ENCODE measurements at regions not wholly inside any gene's neighbourhood (a gene's known extent, or its start where the extent isn't known, plus 50 kb on each side); places are given as distances from the start of the nearest gene placed in this dataset.
"Not testable (repeated sequence)": the region's sequence is repeated elsewhere in the genome, so short reads cannot be mapped to it uniquely, and the experiment has no call there.

DNA sequence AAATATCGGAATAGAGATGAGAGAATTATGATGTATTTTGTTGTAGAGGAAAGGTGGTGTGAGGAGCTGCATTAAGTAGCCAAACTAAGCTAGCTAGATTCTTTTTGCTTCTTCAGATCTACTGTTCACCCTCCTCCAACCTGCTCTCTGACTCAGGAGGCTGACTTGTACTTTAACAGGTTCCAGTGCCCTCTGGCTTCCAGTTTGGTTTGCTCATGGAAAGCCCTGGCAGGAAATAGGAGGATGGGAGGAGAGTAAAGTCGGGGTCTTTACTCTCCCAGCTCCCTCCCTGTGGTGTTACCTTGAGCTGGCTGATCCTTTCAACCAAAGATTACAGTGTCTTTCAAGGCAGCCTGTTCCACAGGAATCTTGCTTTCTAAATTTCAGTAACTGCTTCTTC, 277.0 kb upstream of the EDA2R start:
- DNase-seq (ENCODE audit: low read depth in 4 of 4, low spot score in 3 of 4) = no peak

DNA sequence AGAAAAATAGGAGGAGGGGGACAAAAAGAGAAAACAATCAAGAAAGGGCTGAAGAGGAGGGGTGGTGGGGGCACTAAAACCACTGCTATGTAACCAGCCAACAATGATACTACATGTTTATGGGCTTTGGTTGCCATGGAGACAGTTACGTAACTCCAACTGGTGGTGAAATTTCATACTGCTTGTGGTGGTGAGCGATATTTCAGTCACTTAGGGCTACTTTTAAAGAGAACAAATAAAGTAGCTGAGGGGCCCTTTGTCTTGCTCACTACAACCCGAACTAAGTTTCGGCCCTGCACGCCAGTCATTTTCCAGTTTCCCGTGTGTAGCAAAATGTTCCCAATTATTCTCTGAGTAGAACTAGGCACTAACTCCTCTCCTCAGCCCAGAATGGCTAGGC, 275.2 kb upstream of the EDA2R start:
- DNase-seq (ENCODE audit: low read depth in 4 of 4, low spot score in 3 of 4) = peak in 2 of 4 donors; percentile 28 to 39

DNA sequence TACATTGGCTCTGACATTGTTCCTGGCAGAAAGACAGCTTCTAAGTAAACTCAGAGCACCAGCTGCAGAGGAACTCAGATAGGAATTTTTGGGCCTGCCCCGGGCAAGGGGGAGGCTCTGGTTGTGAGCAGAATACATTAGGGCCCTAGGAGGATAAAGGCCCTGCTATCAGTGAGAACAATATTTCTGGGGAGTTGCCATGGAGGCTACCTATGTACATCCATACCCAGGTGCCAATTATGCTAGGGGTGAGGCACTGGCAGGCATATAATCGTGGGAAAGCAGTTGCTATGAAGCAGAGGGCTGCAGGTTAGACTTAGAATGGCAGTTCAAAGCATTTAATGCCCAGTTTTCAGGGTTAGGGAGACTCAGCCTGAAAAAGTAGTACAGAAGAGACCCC, 273.5 kb upstream of the EDA2R start:
- DNase-seq (ENCODE audit: low read depth in 4 of 4, low spot score in 3 of 4) = no peak

DNA sequence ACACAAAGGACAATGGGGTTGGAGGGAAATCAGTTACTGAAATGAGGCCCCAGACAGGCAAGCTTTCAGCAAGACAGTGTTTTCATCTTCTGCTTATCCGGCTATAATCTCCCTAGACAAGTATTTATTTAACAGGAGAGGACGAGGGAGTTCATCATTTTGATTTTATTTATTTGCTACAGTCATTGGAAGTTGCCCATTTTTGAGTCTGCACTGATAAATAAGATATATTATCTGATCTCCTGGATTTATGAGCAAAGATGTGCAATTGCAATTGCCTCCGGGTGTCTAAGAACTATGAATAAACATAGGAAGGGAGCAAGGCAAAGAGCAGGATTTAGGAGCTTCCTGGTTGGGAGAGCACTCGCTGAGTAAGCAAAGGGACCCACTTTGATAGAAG, 263.2 kb upstream of the EDA2R start:
- DNase-seq (ENCODE audit: low read depth in 4 of 4, low spot score in 3 of 4) = no peak

DNA sequence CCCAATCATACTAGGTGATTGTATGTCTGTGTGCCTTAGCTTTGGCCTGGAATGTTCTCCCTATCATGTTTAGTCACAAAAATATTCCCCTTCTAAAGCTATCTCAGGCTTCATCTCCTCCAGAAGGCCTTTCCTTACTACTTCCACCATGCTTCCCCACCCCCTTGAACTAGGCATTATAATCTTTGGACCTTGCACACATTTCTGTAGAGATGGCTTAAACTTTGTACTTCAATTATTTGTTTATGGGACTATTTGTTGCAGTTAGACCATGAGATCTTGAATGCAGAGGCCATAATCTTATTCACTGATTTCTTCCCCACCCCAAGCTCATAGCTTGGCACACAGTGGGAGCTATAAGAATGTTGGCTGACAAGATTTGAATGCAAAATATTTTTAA, 262.0 kb upstream of the EDA2R start:
- DNase-seq (ENCODE audit: low read depth in 4 of 4, low spot score in 3 of 4) = no peak

DNA sequence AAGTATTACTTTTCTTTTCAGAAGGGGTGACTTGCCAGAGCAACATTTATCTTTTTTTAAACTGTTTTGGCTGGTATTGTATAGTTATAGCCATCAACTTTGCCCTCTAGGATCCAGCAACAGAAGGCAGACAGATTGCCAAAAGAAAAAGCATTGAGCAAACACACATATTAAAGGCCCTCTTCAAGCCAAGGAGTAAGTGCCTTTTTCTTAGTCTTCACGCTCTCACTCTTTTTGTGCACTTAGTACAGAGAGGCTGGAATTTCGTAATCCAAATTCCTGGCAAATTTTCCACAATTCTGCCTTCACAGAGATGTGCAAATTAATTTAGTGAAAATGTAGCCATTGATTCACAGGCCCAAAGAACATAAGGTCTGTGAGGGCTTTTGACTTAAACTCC, 253.1 kb upstream of the EDA2R start:
- DNase-seq (ENCODE audit: low read depth in 4 of 4, low spot score in 3 of 4) = no peak

DNA sequence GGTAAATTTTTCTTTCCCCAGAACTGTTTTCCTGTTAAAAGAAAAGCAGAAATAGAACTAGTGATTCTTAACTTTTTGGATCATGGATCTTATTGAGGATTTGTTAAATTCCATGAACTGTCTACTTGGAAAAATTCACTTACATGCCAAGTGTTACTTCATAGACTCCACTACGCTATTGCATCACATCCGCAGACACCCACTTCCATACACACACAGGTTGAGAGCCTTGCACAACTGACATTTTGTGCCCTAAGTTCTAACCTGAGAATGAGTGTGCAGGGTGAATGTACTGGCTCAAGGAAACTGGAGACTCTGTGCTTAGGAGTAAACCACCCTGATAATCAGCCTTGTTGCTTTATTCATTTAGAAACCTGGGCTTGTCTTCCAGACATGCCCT, 250.5 kb upstream of the EDA2R start:
- no peak for DNase-seq (ENCODE audit: low read depth in 4 of 4, low spot score in 3 of 4)

DNA sequence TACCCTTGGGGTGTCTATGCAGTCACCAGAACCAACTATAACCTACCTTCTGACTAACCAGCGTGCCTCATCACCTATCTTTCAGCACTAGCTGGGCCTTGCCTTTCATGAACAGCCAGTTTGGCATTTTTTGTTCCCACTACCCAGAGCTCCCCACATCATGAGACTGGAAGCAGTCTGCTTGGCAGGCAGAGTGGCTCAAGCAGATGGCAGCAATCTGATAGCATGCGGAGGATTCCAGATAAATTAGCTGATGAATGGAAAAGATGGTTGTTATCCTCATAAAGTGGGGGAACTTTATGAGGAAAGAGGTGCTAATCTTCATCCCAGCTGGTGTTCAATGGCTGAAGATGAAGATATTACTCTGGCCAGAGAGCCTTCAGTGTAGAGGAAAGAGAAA, 243.2 kb upstream of the EDA2R start:
- no peak for DNase-seq (ENCODE audit: low read depth in 4 of 4, low spot score in 3 of 4)

DNA sequence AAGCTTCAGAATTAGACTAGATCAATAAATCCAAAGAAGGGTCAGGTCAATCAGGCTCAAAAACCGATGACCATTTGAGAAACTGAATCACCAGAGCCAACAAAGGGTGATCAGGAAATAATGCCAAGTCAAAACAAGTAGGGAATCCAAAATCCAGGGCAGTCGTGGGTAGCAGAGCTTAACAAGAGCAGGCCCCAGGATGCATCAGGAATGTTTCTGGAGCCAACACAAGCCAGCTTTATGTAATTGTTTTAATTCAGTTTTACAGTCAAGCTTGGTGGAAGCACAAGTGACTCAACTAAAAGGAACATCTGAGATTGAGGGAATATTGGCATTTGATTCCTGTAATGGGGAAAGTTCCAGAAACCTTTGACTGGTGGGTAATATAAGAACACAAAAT, 237.9 kb upstream of the EDA2R start:
- DNase-seq (ENCODE audit: low read depth in 4 of 4, low spot score in 3 of 4) = no peak

DNA sequence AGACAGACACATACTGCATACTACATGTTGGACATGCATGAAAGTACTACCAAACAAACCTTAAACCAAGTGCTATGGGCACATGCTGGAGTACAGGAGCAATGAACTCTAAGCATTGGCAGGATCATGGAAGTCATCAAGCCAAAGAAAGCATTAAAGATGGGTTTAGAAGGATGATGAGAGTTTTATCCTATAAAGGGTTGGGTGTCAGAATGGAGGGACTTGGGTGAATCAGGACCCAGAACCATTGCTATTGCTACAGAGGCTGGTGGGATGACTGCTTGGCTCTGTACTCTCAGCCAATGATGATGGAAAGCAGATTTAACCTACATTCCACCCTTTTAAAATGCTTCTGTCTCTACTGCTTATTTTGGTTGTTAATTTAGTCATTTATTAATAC, 233.9 kb upstream of the EDA2R start:
- no peak for DNase-seq (ENCODE audit: low read depth in 4 of 4, low spot score in 3 of 4)

DNA sequence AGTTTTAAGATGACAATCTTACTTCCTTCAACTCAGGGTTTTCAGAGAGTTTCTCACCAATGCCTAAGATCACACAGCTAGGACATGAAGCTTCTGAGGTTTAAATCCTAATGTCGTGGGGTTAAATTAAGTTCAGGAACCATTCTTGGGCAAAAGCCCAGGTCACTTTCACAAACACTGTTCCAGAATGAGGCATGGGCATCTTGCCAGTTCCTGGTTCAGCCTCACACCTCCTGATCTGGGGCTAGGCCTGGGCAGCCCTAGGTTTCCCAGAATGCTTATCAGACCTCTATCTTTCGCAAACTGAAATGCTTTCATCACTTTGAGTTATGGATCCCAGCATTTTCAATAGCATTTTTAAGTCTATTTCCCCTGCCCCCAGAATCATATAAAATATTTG, 224.8 kb upstream of the EDA2R start:
- no peak for DNase-seq (ENCODE audit: low read depth in 4 of 4, low spot score in 3 of 4)

DNA sequence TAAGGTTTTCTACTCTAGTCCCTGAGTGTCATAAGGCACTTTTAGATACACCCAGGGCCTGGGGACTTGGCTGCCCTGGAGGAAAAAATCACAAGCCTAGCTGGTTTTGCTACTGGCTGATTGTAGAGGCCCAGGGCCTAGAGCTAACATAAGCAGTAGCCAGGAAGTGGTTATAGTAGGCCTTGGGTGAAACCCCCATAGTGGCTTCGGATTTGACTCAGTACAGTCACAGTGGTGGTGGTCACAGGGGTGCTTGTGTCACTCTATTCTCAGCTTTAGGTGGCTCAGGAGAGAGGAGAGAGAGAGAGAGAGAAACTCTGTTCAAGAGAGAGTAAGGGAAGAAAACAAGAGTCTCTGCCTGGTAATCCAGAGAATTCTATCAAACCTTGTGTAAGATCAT, 194.5 kb upstream of the EDA2R start:
- DNase-seq (ENCODE audit: low read depth in 4 of 4, low spot score in 3 of 4) = no peak

DNA sequence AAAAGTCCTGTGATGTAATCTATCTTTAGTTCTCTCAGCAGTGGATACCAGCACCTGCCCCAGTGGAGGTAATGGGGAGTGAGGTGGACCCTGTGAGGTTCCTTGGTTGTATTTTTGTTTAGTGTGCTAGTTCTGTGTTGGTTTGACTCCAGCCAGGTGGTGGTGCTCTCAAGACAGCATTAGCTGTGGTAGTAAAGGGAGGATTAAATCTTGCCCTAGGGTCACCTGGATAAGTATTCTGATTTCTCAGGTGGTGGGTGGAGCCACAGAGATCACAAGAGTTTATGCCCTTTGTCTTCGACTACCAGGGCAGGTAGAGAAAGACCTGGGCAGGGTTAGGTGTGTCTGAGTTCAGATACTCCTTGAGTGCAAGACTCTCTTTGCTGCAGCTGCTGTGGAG, 176.3 kb upstream of the EDA2R start:
- DNase-seq (ENCODE audit: low read depth in 4 of 4, low spot score in 3 of 4) = no peak

DNA sequence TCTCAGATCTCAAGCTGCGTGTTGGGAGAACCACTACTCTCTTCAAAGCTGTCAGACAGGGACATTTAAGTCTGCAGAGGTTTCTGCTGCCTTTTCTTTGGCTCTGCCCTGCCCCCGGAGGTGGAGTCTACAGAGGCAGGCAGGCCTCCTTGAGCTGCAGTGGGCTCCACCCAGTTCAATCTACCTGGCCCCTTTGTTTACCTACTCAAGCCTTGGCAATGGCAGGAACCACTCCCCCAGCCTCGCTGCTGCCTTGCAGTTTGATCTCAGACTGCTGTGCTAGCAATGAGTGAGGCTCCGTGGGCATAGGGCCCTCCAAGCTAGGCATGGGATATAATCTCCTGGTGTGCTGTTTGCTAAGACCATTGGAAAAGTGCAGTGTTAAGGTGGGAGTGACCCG, 155.6 kb upstream of the EDA2R start:
- DNase-seq (ENCODE audit: low read depth in 4 of 4, low spot score in 3 of 4) = not testable (repeated sequence)

DNA sequence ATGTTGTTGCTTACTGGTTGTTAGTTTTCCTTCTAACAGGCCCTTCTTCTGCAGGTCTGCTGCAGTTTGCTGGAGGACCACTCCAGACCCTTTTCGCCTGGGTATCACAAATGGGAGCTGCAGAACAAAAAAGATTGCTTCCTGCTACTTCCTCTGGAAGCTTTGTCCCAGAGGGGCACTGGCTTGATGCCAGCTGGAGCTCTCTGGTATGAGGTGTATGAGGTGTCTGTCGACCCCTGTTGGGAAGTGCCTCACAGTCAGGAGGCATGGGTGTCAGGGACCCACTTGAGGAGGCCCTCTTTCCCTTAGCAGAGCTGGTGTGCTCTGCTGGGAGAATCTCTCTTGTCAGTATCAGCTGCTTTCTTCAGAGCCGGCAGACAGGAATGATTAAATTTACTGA, 127.4 kb upstream of the EDA2R start:
- no peak for DNase-seq (ENCODE audit: low read depth in 4 of 4, low spot score in 3 of 4)

DNA sequence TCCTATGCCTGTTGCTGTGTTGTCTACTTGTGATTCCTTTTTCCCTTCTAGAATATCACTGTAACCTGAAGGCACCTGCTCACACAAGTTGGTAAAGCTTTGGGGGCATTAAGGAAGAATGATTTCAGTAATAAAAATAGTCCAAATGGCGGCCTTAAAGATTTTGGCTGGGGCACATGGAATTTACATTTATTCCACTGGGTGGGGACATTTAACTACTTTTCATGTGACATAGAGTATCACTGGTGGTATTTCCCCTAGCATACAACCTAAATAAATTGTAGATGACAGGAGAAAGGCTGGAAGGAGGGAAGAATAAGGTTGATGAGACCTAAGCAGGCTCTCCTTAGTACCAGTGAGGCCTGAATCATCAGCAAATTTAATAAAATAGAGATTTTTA, 121.8 kb upstream of the EDA2R start:
- DNase-seq (ENCODE audit: low read depth in 4 of 4, low spot score in 3 of 4) = no peak

DNA sequence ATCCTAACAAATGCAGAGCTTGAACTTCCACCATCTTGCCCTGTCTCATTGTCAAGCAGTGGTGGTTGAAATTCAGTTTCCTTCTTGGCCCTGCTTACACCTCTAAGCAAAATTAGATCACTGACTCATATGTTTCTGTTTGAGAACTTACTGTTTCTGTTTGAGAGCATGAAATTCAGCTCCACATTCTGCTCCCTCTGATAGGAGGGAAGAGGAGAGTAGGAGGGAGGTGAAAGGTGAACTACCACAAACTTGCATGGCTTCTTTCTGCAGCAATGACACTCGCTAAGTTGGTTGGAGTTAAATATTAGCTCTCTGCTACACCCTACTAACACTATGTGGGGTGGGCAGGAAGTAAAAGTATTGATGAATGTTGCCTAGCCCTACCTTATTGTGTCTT, 117.8 kb upstream of the EDA2R start:
- no peak for DNase-seq (ENCODE audit: low read depth in 4 of 4, low spot score in 3 of 4)

DNA sequence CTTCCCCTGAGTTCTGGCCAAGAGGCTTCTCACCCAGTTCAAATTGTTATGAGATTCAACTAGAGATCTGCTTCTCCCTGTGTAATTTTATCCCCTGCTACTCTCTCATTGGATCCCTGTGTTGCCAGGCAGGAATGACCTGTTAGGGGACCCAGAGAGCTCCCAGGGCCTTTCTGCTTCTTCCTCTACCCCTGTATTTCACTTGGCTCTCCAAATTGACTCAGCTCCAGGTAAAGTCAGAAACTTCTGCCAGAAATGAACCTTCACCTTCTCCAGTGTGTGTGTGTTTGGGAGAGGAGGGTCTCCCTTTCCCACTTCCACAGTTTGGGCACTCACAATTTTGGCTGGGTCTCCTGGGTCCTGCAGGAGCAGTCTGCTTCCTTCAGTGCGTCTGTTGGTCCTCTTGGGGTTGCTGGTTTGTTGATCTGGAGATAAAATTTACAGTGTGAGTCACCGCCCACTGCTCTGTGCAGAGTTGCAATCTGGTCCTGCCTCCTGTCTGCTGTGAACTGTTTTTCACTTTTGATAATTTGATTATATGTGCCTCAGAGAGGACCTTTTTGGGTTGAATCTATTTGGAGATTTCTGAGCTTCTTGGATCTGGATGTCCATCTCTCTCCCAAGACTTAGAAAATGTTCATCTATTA, 112.4 kb upstream of the EDA2R start:
- no peak for DNase-seq (ENCODE audit: low read depth in 4 of 4, low spot score in 3 of 4)

DNA sequence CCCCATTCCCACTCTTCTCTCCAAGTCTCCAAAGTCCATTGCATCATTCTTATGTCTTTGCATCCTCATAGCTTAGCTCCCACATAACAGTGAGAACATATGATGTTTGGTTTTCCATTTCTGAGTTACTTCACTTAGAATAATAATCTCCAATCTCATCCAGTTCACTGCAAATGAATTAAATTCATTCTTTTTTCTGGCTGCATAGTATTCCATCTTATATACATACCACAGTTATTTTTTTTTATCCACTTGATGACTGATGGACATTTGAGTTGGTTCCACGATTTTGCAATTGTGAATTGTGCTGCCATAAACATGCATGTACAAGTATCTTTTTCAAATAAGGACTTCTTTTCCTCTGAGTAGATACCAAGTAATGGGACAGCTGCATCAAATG, 105.6 kb upstream of the EDA2R start:
- not testable (repeated sequence) for DNase-seq (ENCODE audit: low read depth in 4 of 4, low spot score in 3 of 4)

DNA sequence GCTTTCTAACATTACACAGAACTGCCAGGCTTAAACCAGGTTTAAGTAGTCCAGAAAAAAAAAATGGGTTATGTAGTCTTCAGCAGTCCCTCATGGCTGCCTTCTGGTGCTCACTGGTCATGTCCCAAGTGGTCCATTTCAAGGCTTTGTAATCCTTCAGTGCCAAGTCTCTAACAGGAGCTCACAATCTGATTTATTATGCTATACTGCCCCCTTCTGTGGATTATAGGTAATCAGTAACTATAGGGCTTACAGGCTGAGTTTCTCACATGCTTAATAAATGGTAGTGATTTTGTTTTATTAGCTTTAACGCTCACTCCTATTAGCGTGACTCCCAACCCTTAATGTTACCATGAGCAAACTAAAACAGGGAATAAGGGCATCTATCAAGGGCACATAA, 92.5 kb upstream of the EDA2R start:
- DNase-seq (ENCODE audit: low read depth in 4 of 4, low spot score in 3 of 4) = peak in 1 of 4 donors; percentile 0

DNA sequence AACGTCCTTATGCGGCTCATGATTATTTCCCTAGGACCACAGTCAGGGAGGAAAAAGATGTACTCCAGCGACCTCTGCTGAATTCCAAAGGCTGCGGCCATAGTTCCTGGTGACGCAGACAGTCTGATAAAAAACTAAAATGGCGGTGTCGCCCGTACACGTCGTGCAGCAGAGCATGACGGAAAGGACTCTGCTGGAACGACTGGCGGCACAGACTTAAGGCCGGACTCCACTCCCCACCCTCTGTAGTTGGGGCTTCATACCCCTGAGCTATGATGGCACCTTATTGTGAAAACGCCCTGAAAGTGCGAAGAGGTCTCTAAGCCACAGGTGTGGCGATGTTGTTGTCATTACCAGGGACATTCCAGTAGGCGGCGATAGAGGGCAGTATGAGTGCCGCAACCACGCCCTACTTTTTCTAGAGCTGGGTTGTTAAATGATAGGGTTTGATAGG, 90.0 kb upstream of the EDA2R start:
- peak; percentile 7 to 17 (median 9) for DNase-seq (ENCODE audit: low read depth in 4 of 4, low spot score in 3 of 4)

DNA sequence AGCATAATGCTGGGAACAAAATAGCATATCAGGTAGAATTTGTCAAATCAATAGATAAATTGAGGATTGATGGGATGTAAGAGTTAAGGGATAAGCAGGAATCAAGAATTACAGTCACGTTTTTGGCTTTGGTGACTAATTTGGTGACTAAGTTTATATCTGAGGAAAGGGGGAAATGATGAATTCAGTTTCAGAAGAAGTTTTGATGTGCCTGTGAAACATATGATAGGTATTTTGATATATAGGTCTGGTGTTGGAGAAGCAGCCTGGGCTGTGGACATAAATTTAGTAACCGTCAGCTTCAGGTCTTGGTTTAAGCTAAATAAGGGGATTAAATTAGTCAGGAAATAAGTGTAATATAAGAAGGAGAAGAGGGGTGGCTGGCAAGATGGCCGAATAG, 79.0 kb upstream of the EDA2R start:
- DNase-seq (ENCODE audit: low read depth in 4 of 4, low spot score in 3 of 4) = no peak
